CD4-positive, alpha-beta T cell (primary cell): ENCODE measurements at regions not wholly inside any gene's neighbourhood (a gene's known extent, or its start where the extent isn't known, plus 50 kb on each side); places are given as distances from the start of the nearest gene placed in this dataset.

Experiments
- ATAC-seq: fragments of 200-7000 bp; cut with Tn5 transposase; one replicate; pipeline ENCODE4 v1.10.0; 2022; ENCODE audit warnings: mild to moderate bottlenecking; ENCODE audit not compliant: poor library complexity
- CTCF ChIA-PET: fragments of 350-600 bp; sonication (Branson Sonifier 250); formaldehyde crosslinking; loops from one replicate; lab custom pipeline; 2021; ENCODE audit warnings: antibody characterized with exemption, inconsistent platforms; lab: Charles Lee
- POLR2A ChIA-PET: fragments of 350-600 bp; sonication (Branson Sonifier 250); formaldehyde crosslinking; loops from one replicate; lab custom pipeline; 2021; ENCODE audit warnings: antibody characterized with exemption, inconsistent platforms; lab: Charles Lee
- DNase-seq, 14 experiments: peaks; one replicate each; pipeline ENCODE4 v3.0.0-alpha.2; 2013 to 2020; ENCODE audit warnings: mixed read lengths in 2 of 14
- H3K27ac ChIP-seq, 2 donors: one replicate each; pipeline versions ENCODE4 v1.5.1 to v1.7.0; 2013; ENCODE audit warnings: low read length in 2 of 2, low read depth in 1 of 2, mild to moderate bottlenecking in 1 of 2
- H3K27me3 ChIP-seq, 2 experiments: 1 replicate in 1 of 2; 2 replicates in 1 of 2; pipeline versions ENCODE4 v1.6.1 to v1.7.0; 2013; ENCODE audit warnings: low read length in 2 of 2, control low read depth in 1 of 2, mild to moderate bottlenecking in 1 of 2, moderate library complexity in 1 of 2; ENCODE audit not compliant: insufficient read depth in 2 of 2, control insufficient read depth in 1 of 2
- H3K36me3 ChIP-seq: one replicate; pipeline ENCODE4 v1.6.1; 2013; ENCODE audit warnings: low read length, control low read depth; ENCODE audit not compliant: insufficient read depth
- H3K4me1 ChIP-seq: one replicate; pipeline ENCODE4 v1.6.1; 2013; ENCODE audit warnings: low read length, control low read depth; ENCODE audit not compliant: insufficient read depth
- H3K4me3 ChIP-seq: one replicate; pipeline ENCODE4 v1.5.1; 2013; ENCODE audit warnings: mild to moderate bottlenecking, low read length, moderate library complexity
- H3K9me3 ChIP-seq, 2 experiments: 1 replicate in 1 of 2; 2 replicates in 1 of 2; pipeline versions ENCODE4 v1.6.1 to v1.7.0; 2013; ENCODE audit warnings: low read length in 2 of 2, mild to moderate bottlenecking in 2 of 2, control low read depth in 1 of 2, moderate library complexity in 1 of 2; ENCODE audit not compliant: control insufficient read depth in 1 of 2, insufficient read depth in 1 of 2
- H3K27ac Mint-ChIP-seq: one replicate; pipeline ENCODE4 v1.8.0; 2020; ENCODE audit warnings: mixed read lengths
- H3K27me3 Mint-ChIP-seq: one replicate; pipeline ENCODE4 v1.8.0; 2021; ENCODE audit warnings: mixed read lengths
- H3K36me3 Mint-ChIP-seq: one replicate; pipeline ENCODE4 v1.8.0; 2021; ENCODE audit warnings: low read depth, mixed read lengths
- H3K4me1 Mint-ChIP-seq: one replicate; pipeline ENCODE4 v1.8.0; 2021; ENCODE audit warnings: low read depth, mixed read lengths
- H3K4me3 Mint-ChIP-seq: one replicate; pipeline ENCODE4 v1.8.0; 2020; ENCODE audit warnings: mild to moderate bottlenecking, mixed read lengths
- H3K9me3 Mint-ChIP-seq: one replicate; pipeline ENCODE4 v1.8.0; 2020; ENCODE audit warnings: mixed read lengths
- intact Hi-C, 2 experiments: fragments of 100-400 bp; cut with DNase I in 1 of 2; cut with micrococcal nuclease in 1 of 2; formaldehyde crosslinking; loops; one replicate each; pipeline versions ENCODE4 v1.15.1 to v1.9.0; 2023 to 2025; cut with DNase I, micrococcal nuclease
- TF ChIP-seq, protein P1 (sequence below): fragments of 200-600 bp; IDR thresholded peaks from one replicate; pipeline ENCODE4 v1.8.0; 2022; ENCODE audit warnings: antibody characterized with exemption, mild to moderate bottlenecking

DNA sequence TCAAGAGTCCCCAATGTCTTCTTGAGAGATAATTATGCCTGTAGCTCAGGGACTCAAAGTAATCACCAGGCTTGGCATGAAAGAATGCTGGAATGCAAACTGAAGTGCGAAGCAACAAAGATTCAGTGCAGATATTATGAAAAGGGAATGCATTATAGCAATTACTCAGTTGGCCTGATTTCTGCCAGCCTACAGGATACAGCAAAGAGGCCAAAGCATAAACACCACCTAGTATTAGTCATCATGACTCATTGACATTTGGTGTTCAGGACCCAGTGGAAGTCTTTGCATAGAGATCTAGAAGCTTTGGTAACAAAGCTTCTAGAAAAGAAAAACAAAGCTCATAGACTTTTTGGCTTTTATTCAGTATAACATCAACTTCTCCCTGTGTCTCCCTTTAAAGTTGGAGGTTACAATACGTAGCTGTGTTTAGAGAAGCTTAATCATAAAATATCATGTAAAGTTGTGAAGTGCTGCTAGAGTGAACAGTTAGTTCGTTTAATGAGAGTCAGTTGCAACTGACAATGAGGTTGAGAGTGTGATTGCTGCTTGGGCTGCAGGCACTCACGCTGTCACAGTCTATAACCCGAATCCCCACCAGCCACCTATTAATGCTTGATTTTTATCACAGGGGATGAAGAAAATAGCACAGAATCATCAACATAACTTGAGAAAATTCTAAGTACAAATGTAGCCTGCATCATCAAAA, 932.7 kb downstream of the TFAP2A start:
- Histone ChIP-seq H3K27ac (no peak overlapping the region), H3K27me3 (no peaks in the 10 kb centered on the region), H3K4me1 (no peaks in the 10 kb centered on the region), H3K9me3 (peaks cover 0 to 5% of the 10 kb centered on the region in 2 experiments), H3K36me3 (no peaks in the 10 kb centered on the region), H3K4me3 (no peak overlapping the region)
- peaks cover 5% of the 10 kb centered on the region for H3K27me3 Mint-ChIP-seq
- no peaks in the 10 kb centered on the region for H3K4me1 Mint-ChIP-seq
- ATAC-seq = no peak
- intact Hi-C loops = no loop called here
- no peak overlapping the region for H3K4me3 Mint-ChIP-seq
- no peak for DNase-seq
- H3K9me3 Mint-ChIP-seq = peaks cover 4% of the 10 kb centered on the region
- H3K36me3 Mint-ChIP-seq = no peaks in the 10 kb centered on the region
- POLR2A ChIA-PET = no interaction called here
- CTCF ChIA-PET = no interaction called here
- no peak overlapping the region for H3K27ac Mint-ChIP-seq
- TF ChIP-seq, protein P1, sequence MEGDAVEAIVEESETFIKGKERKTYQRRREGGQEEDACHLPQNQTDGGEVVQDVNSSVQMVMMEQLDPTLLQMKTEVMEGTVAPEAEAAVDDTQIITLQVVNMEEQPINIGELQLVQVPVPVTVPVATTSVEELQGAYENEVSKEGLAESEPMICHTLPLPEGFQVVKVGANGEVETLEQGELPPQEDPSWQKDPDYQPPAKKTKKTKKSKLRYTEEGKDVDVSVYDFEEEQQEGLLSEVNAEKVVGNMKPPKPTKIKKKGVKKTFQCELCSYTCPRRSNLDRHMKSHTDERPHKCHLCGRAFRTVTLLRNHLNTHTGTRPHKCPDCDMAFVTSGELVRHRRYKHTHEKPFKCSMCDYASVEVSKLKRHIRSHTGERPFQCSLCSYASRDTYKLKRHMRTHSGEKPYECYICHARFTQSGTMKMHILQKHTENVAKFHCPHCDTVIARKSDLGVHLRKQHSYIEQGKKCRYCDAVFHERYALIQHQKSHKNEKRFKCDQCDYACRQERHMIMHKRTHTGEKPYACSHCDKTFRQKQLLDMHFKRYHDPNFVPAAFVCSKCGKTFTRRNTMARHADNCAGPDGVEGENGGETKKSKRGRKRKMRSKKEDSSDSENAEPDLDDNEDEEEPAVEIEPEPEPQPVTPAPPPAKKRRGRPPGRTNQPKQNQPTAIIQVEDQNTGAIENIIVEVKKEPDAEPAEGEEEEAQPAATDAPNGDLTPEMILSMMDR = no peak

DNA sequence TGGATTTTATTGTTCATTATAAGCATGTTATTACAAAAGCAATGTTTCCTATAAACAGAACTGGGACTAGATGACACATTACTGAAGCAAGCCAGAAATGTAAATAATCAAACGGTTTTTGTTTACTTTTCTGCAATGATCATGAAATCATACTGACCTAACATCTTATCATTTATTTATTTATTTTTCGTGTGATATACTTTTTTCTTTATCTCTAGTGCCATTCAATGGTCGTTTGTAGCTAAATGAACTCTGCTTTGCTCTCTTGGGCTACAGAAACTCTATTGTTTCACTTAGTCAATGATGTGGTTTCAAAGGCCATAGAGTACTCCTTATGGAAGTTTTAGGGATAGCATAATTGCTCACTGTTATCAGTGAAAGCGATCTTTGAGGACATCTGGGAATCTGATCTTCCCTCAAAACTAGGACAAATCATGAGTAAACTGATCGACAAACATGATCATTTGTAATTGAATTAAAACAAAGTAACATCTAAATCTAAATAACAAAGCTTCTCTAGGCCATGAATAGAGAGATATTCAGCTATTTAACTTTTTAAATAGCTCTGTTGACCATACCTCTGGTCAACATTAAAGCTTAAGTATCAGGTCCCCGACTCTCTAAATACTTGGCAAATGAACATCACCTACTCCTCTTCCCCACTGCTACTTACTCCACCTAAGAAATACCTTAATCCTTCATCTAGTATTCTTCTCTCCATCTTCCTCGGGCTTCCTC, 933.4 kb downstream of the TFAP2A start:
- no peak overlapping the region for H3K27ac Mint-ChIP-seq
- no peak for DNase-seq
- Histone ChIP-seq H3K4me3 (no peak overlapping the region), H3K4me1 (no peaks in the 10 kb centered on the region), H3K9me3 (peaks cover 0 to 5% of the 10 kb centered on the region in 2 experiments), H3K27me3 (no peaks in the 10 kb centered on the region), H3K36me3 (no peaks in the 10 kb centered on the region), H3K27ac (no peak overlapping the region)
- peaks cover 5% of the 10 kb centered on the region for H3K27me3 Mint-ChIP-seq
- H3K9me3 Mint-ChIP-seq = peaks cover 4% of the 10 kb centered on the region
- intact Hi-C loops = no loop called here
- H3K4me1 Mint-ChIP-seq = no peaks in the 10 kb centered on the region
- TF ChIP-seq, protein P1 = no peak
- CTCF ChIA-PET = no interaction called here
- POLR2A ChIA-PET = no interaction called here
- ATAC-seq = no peak
- no peaks in the 10 kb centered on the region for H3K36me3 Mint-ChIP-seq
- no peak overlapping the region for H3K4me3 Mint-ChIP-seq

DNA sequence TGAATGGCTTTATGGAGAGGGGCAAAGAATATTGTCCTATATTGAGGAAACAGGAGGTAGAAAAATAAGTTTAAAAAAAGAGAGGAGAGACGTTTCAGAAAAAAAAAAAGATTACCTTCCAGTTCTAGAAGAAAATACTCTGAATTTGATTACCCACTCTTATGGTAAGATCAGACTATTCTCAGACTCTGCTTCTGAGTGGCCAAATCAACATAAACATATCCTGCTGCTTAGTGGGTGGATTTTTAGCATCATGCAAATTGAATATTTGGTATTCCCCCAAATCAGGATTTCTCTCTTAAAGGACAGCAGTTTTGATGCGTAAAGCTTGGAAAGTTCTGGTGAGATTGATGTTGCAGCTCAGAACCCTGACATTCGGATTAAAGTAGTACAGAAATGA, 946.6 kb downstream of the TFAP2A start:
- Histone ChIP-seq H3K4me3 (no peak overlapping the region), H3K27ac (no peak overlapping the region), H3K4me1 (no peaks in the 10 kb centered on the region), H3K9me3 (no peaks in the 10 kb centered on the region), H3K36me3 (no peaks in the 10 kb centered on the region), H3K27me3 (no peaks in the 10 kb centered on the region)
- no peak overlapping the region for H3K4me3 Mint-ChIP-seq
- POLR2A ChIA-PET = no interaction called here
- no peak for ATAC-seq
- no peak for DNase-seq
- intact Hi-C loops = no loop called here
- H3K27ac Mint-ChIP-seq = no peak overlapping the region
- peaks cover 6% of the 10 kb centered on the region for H3K27me3 Mint-ChIP-seq
- CTCF ChIA-PET = no interaction called here
- H3K36me3 Mint-ChIP-seq = no peaks in the 10 kb centered on the region
- H3K9me3 Mint-ChIP-seq = peaks cover 7% of the 10 kb centered on the region
- TF ChIP-seq, protein P1 = no peak
- no peaks in the 10 kb centered on the region for H3K4me1 Mint-ChIP-seq
